Esophagus muscularis mucosa (tissue), 4 donors: ENCODE measurements at regions not wholly inside any gene's neighbourhood (a gene's known extent, or its start where the extent isn't known, plus 50 kb on each side); places are given as distances from the start of the nearest gene placed in this dataset.

ENCODE experiments used
- DNase-seq: peaks from one replicate; pipeline ENCODE4 v3.0.0-alpha.2; 2017; ENCODE audit errors: extremely low spot score
- H3K27ac ChIP-seq, 4 donors: fragments of 200-600 bp; sonication (generic); replicated peaks in 1 of 4; 1 replicate in 3 of 4; 2 replicates in 1 of 4; pipeline ENCODE4 v1.5.1; 2016 to 2019; ENCODE audit warnings: mild to moderate bottlenecking in 1 of 4
- H3K27me3 ChIP-seq, 4 donors: fragments of 200-600 bp; sonication (generic); one replicate each; pipeline versions ENCODE4 v1.5.1 to v1.6.0; 2016 to 2019
- H3K36me3 ChIP-seq, 4 donors: fragments of 200-600 bp; sonication (generic); one replicate each; pipeline ENCODE4 v1.5.1; 2016 to 2019
- H3K4me1 ChIP-seq, 4 donors: fragments of 200-600 bp; sonication (generic); one replicate each; pipeline ENCODE4 v1.5.1; 2016 to 2019
- H3K4me3 ChIP-seq, 4 donors: fragments of 200-600 bp; sonication (generic); 1 replicate in 2 of 4; 2 replicates in 2 of 4; pipeline ENCODE4 v1.5.1; 2016 to 2019; ENCODE audit warnings: mild to moderate bottlenecking in 4 of 4, moderate library complexity in 1 of 4
- H3K9me3 ChIP-seq, 4 donors: fragments of 200-600 bp; sonication (generic); 1 replicate in 3 of 4; 2 replicates in 1 of 4; pipeline ENCODE4 v1.5.1; 2016 to 2019
- CTCF ChIP-seq, 3 experiments: fragments of 200-600 bp in 2 of 3; fragments of 450-650 bp in 1 of 3; sonication (generic) in 2 of 3; IDR thresholded peaks; one replicate each; pipeline ENCODE4 v1.5.1; 2017 to 2019; ENCODE audit warnings: antibody characterized with exemption in 3 of 3, mild to moderate bottlenecking in 2 of 3, moderate library complexity in 1 of 3
- EP300 ChIP-seq: sonication (generic); formaldehyde crosslinking; IDR thresholded peaks from one replicate; pipeline ENCODE4 v1.6.1; 2017; ENCODE audit warnings: antibody characterized with exemption
- POLR2A ChIP-seq: fragments of 450-650 bp; IDR thresholded peaks from one replicate; pipeline ENCODE4 v1.6.1; 2017; ENCODE audit warnings: antibody characterized with exemption, moderate library complexity, mild to moderate bottlenecking, low read depth
- POLR2AphosphoS5 ChIP-seq, 2 donors: sonication (generic); formaldehyde crosslinking; IDR thresholded peaks; one replicate each; pipeline ENCODE4 v1.6.1; 2017; ENCODE audit warnings: antibody characterized with exemption in 2 of 2
- WGBS: methylation state at CpG from one replicate; pipeline ENCODE4 v1.1.5; 2018; 5-methylcytosine and 5-hydroxymethylcytosine counted together
- intact Hi-C: fragments of 100-400 bp; cut with DNase I; formaldehyde crosslinking; loops from one replicate; pipeline ENCODE4 v1.15.1; 2023

GRCh38 chrX:45735571-45735970, 534.9 kb upstream of the DIPK2B start:
- 53% methylated on average over 1 of the region's 1 CpG for WGBS

DNA sequence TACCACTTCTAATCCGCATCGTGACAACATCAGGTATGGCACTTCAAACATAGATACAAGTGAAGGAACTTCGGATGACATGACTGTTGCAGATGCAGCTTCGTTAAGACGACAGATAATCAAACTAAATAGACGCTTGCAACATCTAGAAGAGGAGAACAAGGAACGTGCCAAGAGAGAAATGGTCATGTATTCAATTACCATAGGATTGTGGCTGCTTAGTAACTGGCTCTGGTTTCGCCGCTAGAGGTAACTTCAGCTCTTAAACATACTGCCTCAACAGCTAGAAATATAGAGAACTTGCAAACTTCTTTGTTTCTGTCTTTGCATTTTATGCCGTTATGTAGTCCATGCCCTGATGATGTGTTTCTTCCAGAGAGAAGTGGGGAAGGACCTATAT, 530.8 kb upstream of the DIPK2B start:
- 85% methylated on average over 10 of the region's 10 CpGs for WGBS
- TF ChIP-seq POLR2AphosphoS5 (IDR thresholded peaks at IDR 0.05): no peak
- no peak for TF ChIP-seq EP300
- TF ChIP-seq CTCF (IDR thresholded peaks at IDR 0.05): no peak
- no peak for TF ChIP-seq POLR2A

More at GRCh38 chrX:45735571-45735970, 534.9 kb upstream of the DIPK2B start:
- DNase-seq: no peak
- Histone ChIP-seq H3K4me3 (no peak overlapping the region), H3K9me3 (no peaks in the 10 kb centered on the region), H3K36me3 (no peaks in the 10 kb centered on the region), H3K27me3 (peaks cover 0 to 5% (median 0%) of the 10 kb centered on the region in 4 donors), H3K27ac (no peak overlapping the region), H3K4me1 (no peaks in the 10 kb centered on the region)
- no peak for TF ChIP-seq EP300
- TF ChIP-seq POLR2AphosphoS5 (IDR thresholded peaks at IDR 0.05): no peak
- TF ChIP-seq CTCF (IDR thresholded peaks at IDR 0.05): no peak
- no peak for TF ChIP-seq POLR2A
- intact Hi-C loops: no loop called here

DNA sequence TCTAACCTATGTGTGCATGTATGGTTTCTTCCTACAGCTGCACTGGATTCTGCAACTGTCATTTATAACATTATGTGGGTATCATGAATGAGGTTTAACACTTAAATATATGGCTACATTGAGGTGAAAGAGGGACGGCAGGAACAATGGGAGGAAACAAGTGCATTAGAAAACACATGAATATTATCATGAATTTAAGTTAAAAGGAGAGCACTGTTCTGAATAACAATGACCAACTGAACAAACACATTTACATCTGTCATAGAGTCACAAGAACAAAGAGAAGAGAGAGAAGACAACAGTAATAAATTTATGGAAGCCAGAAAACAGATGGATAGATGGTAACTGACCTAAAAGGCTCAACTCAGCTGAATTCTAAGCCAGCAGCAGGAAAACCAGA, 527.1 kb upstream of the DIPK2B start:
- intact Hi-C loops: no loop called here
- Histone ChIP-seq H3K4me3 (no peak overlapping the region), H3K27me3 (no peaks in the 10 kb centered on the region), H3K4me1 (no peaks in the 10 kb centered on the region), H3K9me3 (no peaks in the 10 kb centered on the region), H3K36me3 (no peaks in the 10 kb centered on the region), H3K27ac (no peak overlapping the region)
- no peak for DNase-seq
- TF ChIP-seq CTCF (IDR thresholded peaks at IDR 0.05) (no peak), POLR2AphosphoS5 (IDR thresholded peaks at IDR 0.05) (no peak), EP300 (no peak), POLR2A (no peak)
- 66% methylated on average over 1 of the region's 1 CpG for WGBS

More for the DNA sequence above, 530.8 kb upstream of the DIPK2B start:
- intact Hi-C loops: no loop called here
- Histone ChIP-seq H3K4me1 (no peaks in the 10 kb centered on the region), H3K27ac (no peak overlapping the region), H3K27me3 (no peaks in the 10 kb centered on the region), H3K4me3 (no peak overlapping the region), H3K9me3 (no peaks in the 10 kb centered on the region), H3K36me3 (no peaks in the 10 kb centered on the region)
- no peak for DNase-seq

GRCh38 chrX:45722471-45722870, 521.8 kb upstream of the DIPK2B start:
- Histone ChIP-seq H3K4me3 (no peak overlapping the region), H3K27ac (no peak overlapping the region), H3K4me1 (no peaks in the 10 kb centered on the region), H3K36me3 (no peaks in the 10 kb centered on the region), H3K27me3 (no peaks in the 10 kb centered on the region), H3K9me3 (no peaks in the 10 kb centered on the region)
- no peak for DNase-seq
- 55% methylated on average over 3 of the region's 3 CpGs for WGBS
- no peak for TF ChIP-seq EP300
- no peak for TF ChIP-seq CTCF (IDR thresholded peaks at IDR 0.05)
- TF ChIP-seq POLR2AphosphoS5 (IDR thresholded peaks at IDR 0.05): no peak
- no peak for TF ChIP-seq POLR2A
- intact Hi-C loops: no loop called here

DNA sequence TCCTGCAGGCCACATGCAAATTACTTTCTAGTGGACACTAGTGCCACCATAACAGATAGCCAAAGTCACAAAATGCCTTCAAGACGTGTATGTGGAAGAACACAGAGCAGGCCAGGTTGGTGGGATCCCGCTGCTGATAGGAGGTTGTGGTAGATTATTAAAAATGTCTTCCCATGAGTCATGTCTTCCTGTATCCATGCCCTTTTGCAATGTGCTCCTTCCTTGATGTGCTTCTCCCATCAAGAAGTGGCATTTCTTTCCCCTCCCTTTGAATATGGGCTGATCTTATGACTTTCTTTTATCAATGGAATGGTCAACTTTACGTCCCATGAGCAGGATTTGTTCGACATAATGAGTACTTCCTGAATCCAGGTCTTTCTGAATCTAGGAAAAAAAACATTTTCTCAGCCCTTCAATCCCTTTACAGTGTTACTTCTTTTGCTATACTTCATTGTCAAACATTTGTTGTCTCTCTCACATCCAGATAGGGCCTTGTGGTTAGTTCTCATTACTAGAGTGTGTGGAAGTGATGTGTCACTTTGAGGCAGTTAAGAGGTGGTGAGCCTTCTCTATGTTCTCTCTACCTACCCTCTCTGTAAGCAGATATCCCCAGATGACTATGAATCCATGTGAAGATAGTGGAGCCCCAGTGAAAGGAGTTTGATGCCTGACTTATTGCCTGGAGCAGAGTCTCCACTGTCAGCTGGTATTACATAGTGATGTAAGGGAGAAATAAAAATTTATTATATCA, 519.2 kb upstream of the DIPK2B start:
- intact Hi-C loops: no loop called here
- WGBS: 75% methylated on average over 4 of the region's 4 CpGs
- DNase-seq: no peak

More for the DNA sequence above, 519.2 kb upstream of the DIPK2B start:
- Histone ChIP-seq H3K27me3 (no peaks in the 10 kb centered on the region), H3K36me3 (no peaks in the 10 kb centered on the region), H3K4me3 (no peak overlapping the region), H3K9me3 (no peaks in the 10 kb centered on the region), H3K27ac (no peak overlapping the region), H3K4me1 (peaks cover 0 to 7% (median 0%) of the 10 kb centered on the region in 4 donors)
- TF ChIP-seq POLR2AphosphoS5 (IDR thresholded peaks at IDR 0.05): no peak
